ENCODE measurements at regions not wholly inside any gene's neighbourhood (a gene's known extent, or its start where the extent isn't known, plus 50 kb on each side); places are given as distances from the start of the nearest gene placed in this dataset.
"Not testable (repeated sequence)": the region's sequence is repeated elsewhere in the genome, so short reads cannot be mapped to it uniquely, and the experiment has no call there.

GRCh38 chr9:36485647-36486328 lies 85.7 kb upstream of the RNF38 start:
- Histone ChIP-seq H3K4me1 (peaks cover 10% of the 10 kb centered on the region; the same call in 1 of the 2 replicates), H3K27me3 (no peaks in the 10 kb centered on the region), H3K9me3 (replicated peaks) (no peaks in the 10 kb centered on the region), H3K36me3 (no peaks in the 10 kb centered on the region; the same call in 1 of the 2 replicates), H3K4me3 (peak overlapping the region; percentile 99), H3K27ac (no peak overlapping the region)
- DNase-seq, result no peak

DNA sequence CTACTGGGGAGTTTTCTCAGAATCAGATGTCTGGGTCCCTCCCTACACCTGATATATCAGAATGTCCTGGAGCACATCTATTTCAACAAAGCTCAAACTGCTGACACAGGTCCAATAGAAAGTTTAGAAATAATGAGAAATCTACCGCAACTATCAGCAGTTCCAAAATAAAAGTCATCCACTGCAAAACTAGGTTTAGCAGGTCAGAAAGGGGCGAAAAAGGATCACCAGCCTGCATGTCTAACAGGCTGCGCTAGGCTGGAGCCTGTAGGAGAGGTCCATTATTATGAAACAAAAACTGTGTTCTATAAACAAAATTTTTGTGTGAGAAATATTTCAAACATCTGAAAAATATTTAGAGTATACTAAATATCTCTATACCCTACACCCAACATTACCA lies 84.1 kb upstream of the RNF38 start:
- Histone ChIP-seq H3K27ac (no peak overlapping the region), H3K4me1 (peaks cover 7% of the 10 kb centered on the region; the same call in 1 of the 2 replicates), H3K36me3 (no peaks in the 10 kb centered on the region; the same call in 1 of the 2 replicates), H3K9me3 (replicated peaks) (no peaks in the 10 kb centered on the region), H3K4me3 (no peak overlapping the region), H3K27me3 (no peaks in the 10 kb centered on the region)
- DNase-seq, result no peak

DNA sequence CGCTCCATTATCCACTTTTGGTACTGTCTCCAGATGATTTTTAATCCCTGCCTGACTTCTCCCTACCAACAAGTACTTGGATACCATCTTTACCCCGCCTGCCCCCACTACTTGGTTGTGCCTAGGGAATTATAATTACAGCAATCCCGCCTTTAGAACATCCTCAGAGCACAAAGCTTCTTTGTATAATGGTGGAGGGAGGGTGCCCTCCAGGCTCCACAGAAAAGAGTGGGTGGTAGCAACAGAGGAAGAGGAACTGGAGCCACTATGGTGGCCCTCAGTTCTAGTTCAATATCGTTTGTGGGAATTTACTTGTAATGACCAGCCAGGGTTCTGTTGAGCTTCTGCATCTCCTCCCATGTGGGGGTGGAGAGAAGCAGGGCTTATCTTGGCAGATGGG lies 79.0 kb upstream of the RNF38 start:
- Histone ChIP-seq H3K36me3 (no peaks in the 10 kb centered on the region; the same call in 1 of the 2 replicates), H3K4me1 (no peaks in the 10 kb centered on the region), H3K27ac (no peak overlapping the region), H3K9me3 (replicated peaks) (no peaks in the 10 kb centered on the region), H3K27me3 (no peaks in the 10 kb centered on the region), H3K4me3 (no peak overlapping the region)
- DNase-seq, result peak in 1 of 2 experiments; percentile 24

DNA sequence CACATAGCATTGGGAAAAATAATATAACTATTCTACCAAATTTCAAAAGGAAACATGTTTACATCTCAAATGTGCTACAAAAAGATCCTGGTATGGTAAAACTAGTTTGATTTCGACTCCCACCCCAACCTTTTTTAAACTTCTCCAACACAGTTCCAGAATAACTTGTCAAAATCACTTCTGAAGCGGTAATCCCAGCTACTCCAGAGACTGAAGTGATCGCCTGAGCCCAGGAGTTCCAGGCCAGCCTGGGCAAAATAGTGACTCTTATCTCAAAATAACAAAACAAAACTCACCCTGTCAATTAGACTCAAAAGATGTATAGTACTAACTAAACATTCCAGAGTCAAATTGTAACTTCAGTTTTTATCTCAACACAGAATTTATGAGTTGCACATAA lies 71.3 kb upstream of the RNF38 start:
- Histone ChIP-seq H3K27ac (no peak overlapping the region), H3K27me3 (no peaks in the 10 kb centered on the region), H3K4me1 (no peaks in the 10 kb centered on the region), H3K36me3 (no peaks in the 10 kb centered on the region), H3K9me3 (replicated peaks) (no peaks in the 10 kb centered on the region), H3K4me3 (no peak overlapping the region)
- DNase-seq, result no peak

DNA sequence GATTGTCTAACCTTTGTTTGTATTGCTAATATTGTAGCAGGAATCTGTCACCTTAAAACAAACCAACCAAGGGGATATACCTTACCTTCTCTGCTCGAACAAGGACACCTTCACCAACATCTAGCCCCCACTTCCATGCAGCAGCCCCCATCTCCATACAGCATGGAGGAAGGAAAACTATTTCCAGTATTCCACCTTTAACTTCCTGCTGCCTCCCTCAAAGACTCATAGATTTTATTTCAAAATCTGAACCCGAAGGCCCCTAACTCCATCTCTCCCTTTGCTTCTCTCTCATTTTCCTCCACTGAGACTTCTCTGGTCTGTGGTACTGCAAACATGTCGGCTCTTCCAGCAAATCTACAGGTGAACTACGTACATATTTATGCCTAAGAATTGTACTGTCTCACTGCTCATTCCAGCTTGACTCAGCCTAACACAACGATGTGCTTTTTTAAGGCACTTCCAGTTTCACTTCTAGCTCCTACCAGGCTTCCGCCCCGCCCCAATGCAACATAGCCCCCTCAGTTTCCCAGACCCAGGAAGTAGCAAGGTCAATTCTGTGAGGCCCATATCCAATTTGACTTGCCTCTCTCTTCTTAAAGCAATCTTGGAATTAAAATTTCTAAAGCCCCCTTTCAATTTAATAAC lies 70.7 kb upstream of the RNF38 start:
- Histone ChIP-seq H3K36me3 (no peaks in the 10 kb centered on the region), H3K9me3 (replicated peaks) (no peaks in the 10 kb centered on the region), H3K27ac (no peak overlapping the region), H3K27me3 (no peaks in the 10 kb centered on the region), H3K4me3 (no peak overlapping the region), H3K4me1 (no peaks in the 10 kb centered on the region)
- DNase-seq, result no peak

DNA sequence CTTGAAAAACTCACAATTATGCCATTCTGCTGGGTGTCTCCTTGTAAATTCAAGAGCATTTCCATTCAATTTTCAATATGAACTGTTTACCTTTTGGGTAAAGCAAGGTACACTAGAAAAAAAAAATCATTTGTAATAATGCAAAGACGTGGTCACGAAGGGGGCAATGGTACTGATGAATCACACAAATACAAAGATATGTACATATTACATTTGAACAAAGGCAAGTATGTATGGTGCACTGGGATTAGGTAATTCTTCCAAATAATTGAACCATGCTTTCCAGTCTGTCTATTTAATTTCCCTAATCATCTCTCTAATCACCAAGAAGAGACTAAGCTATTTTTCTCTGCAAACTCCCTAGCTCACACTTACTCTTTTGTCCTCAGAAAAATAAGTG lies 63.4 kb upstream of the RNF38 start:
- Histone ChIP-seq H3K4me3 (no peak overlapping the region), H3K9me3 (replicated peaks) (no peaks in the 10 kb centered on the region), H3K27ac (no peak overlapping the region), H3K27me3 (no peaks in the 10 kb centered on the region), H3K36me3 (no peaks in the 10 kb centered on the region), H3K4me1 (no peaks in the 10 kb centered on the region)
- DNase-seq, result no peak

DNA sequence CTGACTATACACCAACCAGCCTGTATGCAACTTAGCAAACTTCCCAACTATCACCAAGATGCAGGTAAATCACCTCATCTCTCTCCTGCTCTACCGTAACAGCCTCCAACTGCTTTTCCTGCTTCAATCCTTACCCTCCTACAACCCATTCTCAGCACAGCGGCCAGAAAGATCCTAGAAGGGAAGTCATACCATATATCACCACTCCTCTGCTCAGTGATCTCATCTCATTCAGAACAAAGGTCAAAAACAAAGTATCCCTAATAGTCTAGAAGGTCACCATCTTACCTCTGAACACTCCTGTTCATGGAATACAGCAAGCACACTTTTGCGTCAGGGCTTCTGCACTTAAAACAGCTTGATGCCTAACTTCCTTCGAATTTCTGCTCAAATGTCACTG lies 62.2 kb upstream of the RNF38 start:
- Histone ChIP-seq H3K4me3 (no peak overlapping the region), H3K4me1 (no peaks in the 10 kb centered on the region), H3K9me3 (replicated peaks) (no peaks in the 10 kb centered on the region), H3K27me3 (no peaks in the 10 kb centered on the region), H3K27ac (no peak overlapping the region), H3K36me3 (no peaks in the 10 kb centered on the region)
- DNase-seq, result no peak

GRCh38 chr9:36461323-36461722 lies 61.3 kb upstream of the RNF38 start:
- Histone ChIP-seq H3K4me1 (no peaks in the 10 kb centered on the region), H3K27me3 (no peaks in the 10 kb centered on the region), H3K4me3 (no peak overlapping the region), H3K9me3 (replicated peaks) (no peaks in the 10 kb centered on the region), H3K36me3 (no peaks in the 10 kb centered on the region), H3K27ac (no peak overlapping the region)
- DNase-seq, result no peak

DNA sequence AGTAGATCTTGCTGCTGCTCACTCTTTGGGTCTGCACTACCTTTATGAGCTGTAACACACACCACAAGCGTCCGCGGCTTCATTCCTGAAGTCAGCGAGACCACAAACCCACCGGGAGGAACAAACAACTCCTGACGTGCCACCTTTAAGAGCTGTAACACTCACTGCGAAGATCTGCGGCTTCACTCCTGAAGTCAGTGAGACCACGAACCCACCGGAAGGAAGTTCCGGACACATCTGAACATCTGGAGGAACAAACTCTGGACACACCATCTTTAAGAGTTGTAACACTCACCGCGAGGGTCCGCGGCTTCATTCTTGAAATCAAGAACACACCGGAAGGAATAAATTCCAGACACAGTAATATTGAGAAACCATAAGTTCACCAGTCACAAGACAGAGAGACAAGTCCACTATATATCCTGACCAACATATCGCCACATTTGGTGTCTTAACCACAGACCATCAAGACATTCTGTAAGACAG lies 58.4 kb upstream of the RNF38 start:
- not testable (repeated sequence) for H3K27me3 ChIP-seq; H3K4me1 ChIP-seq; H3K36me3 ChIP-seq; H3K9me3 ChIP-seq (replicated peaks); H3K27ac ChIP-seq; H3K4me3 ChIP-seq; DNase-seq

GRCh38 chr9:36457836-36458429 lies 57.9 kb upstream of the RNF38 start:
- no peaks in the 10 kb centered on the region for H3K9me3 ChIP-seq (replicated peaks)
- no peaks in the 10 kb centered on the region; the same call in 1 of the 2 replicates for H3K36me3 ChIP-seq
- no peak for DNase-seq
- H3K27me3 ChIP-seq, result no peaks in the 10 kb centered on the region
- no peaks in the 10 kb centered on the region for H3K4me1 ChIP-seq
- no peak overlapping the region for H3K4me3 ChIP-seq
- H3K27ac ChIP-seq, result no peak overlapping the region

DNA sequence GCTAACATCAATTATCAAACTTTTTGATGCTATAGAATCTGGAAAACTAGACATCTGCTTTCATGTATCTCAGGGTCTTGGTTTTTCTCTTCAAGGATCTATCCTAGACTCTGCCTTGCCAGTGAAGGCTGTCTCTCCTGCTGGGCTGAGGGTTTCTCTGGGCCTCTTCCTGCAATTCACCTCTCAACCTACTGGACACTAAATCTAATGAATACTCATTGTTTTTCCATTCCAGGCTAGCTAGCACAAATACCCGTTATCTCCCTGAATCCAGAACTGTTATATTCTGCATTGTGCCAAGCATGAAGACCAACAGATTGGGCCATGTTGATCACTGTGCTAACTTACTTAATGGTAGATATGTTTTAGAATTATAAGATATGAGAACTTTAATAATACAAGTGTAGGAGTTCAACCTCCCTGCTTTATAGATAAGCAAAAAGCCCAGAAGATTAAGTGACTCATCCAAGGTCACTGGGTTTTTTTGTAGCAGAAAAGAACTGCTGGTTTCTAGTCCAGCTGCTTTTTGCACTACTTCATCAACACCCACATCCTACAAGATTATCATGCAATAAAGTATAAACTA lies 56.5 kb upstream of the RNF38 start:
- no peak for DNase-seq
- Histone ChIP-seq H3K4me1 (no peaks in the 10 kb centered on the region), H3K4me3 (no peak overlapping the region), H3K27me3 (no peaks in the 10 kb centered on the region), H3K27ac (no peak overlapping the region), H3K9me3 (replicated peaks) (no peaks in the 10 kb centered on the region), H3K36me3 (no peaks in the 10 kb centered on the region; the same call in 1 of the 2 replicates)

DNA sequence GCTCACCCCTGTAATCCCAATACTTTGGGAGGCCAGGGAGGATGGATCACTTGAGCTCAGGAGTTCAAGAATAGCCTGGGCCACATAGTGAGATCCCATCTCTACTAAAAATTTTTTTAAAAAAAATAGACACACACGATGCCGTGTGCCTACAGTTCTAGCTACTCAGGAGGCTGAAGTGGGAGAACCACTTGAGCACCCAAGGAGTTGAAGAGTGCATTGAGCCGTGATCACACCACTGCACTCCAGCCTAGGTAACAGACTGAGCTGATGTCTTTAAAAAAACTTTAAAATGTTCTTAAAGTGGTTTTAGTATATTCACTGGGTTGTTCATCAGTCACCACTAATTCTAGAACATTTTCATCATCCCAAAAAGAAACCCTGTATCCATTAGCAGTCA lies 51.9 kb upstream of the RNF38 start:
- no peaks in the 10 kb centered on the region for H3K27me3 ChIP-seq
- H3K9me3 ChIP-seq (replicated peaks), result no peaks in the 10 kb centered on the region
- no peak overlapping the region for H3K4me3 ChIP-seq
- no peak overlapping the region for H3K27ac ChIP-seq
- no peaks in the 10 kb centered on the region for H3K4me1 ChIP-seq
- H3K36me3 ChIP-seq, result no peaks in the 10 kb centered on the region; the same call in 1 of the 2 replicates
- no peak for DNase-seq

- Histone ChIP-seq H3K36me3 (no peaks in the 10 kb centered on the region; the same call in 1 of the 2 replicates), H3K4me3 (no peak overlapping the region), H3K27me3 (no peaks in the 10 kb centered on the region), H3K4me1 (no peaks in the 10 kb centered on the region), H3K9me3 (replicated peaks) (no peaks in the 10 kb centered on the region), H3K27ac (no peak overlapping the region)
- DNase-seq, result peak; percentile 21 to 55
These were observed 50.2 kb upstream of the RNF38 start for GRCh38 chr9:36450110-36450732.
